ENCODE measurements at regions not wholly inside any gene's neighbourhood (a gene's known extent, or its start where the extent isn't known, plus 50 kb on each side); places are given as distances from the start of the nearest gene placed in this dataset.

GRCh38 chr2:39587168-39587567 is 78.5 kb upstream of the TMEM178A start:
- TF ChIP-seq CTCF (conservative IDR thresholded peaks at IDR 0.05; ENCODE audit: low read depth) = no peak
- POLR2A ChIA-PET (ENCODE audit: low non-redundant PET) = no interaction called here
- no peak for DNase-seq (ENCODE audit: low spot score)
- no peak overlapping the region for H3K27ac ChIP-seq
- CTCF ChIA-PET = no interaction called here

- DNase-seq (ENCODE audit: low spot score) = no peak
- ChIA-PET CTCF (no interaction called here), POLR2A (ENCODE audit: low non-redundant PET) (no interaction called here)
- no peak for TF ChIP-seq CTCF (conservative IDR thresholded peaks at IDR 0.05; ENCODE audit: low read depth)
- H3K27ac ChIP-seq = no peak overlapping the region
These were observed 78.1 kb upstream of the TMEM178A start for GRCh38 chr2:39587641-39588040.

GRCh38 chr2:39593439-39594393 is 72.0 kb upstream of the TMEM178A start:
- ChIA-PET CTCF (interaction anchor here (0.6 to 1.4 kb wide), 3 partner anchors 41 to 71 kb away, joined by 3 read pairs; no protein-coding TSS in a partner anchor), POLR2A (ENCODE audit: low non-redundant PET) (no interaction called here)
- DNase-seq (ENCODE audit: low spot score) = peak; percentile 28
- H3K27ac ChIP-seq = no peak overlapping the region
- TF ChIP-seq CTCF (conservative IDR thresholded peaks at IDR 0.05; ENCODE audit: low read depth) = no peak; the same call in 1 of the 2 replicates

- ChIA-PET CTCF (no interaction called here), POLR2A (ENCODE audit: low non-redundant PET) (no interaction called here)
- H3K27ac ChIP-seq = no peak overlapping the region
- TF ChIP-seq CTCF (conservative IDR thresholded peaks at IDR 0.05; ENCODE audit: low read depth) = no peak
- DNase-seq (ENCODE audit: low spot score) = no peak
These were observed 70.6 kb upstream of the TMEM178A start for GRCh38 chr2:39595116-39595515.

- POLR2A ChIA-PET (ENCODE audit: low non-redundant PET) = no interaction called here
- CTCF ChIA-PET = no interaction called here
- no peak for DNase-seq (ENCODE audit: low spot score)
These were observed 68.4 kb upstream of the TMEM178A start for GRCh38 chr2:39597314-39597713.

GRCh38 chr2:39602616-39603015 is 63.1 kb upstream of the TMEM178A start:
- no peak for DNase-seq (ENCODE audit: low spot score)
- CTCF ChIA-PET = interaction anchor here (0.7 kb wide), 1 partner anchor 99 kb away, joined by 3 read pairs; no protein-coding TSS in a partner anchor
- no peak for TF ChIP-seq CTCF (conservative IDR thresholded peaks at IDR 0.05; ENCODE audit: low read depth)
- POLR2A ChIA-PET (ENCODE audit: low non-redundant PET) = no interaction called here
- H3K27ac ChIP-seq = no peak overlapping the region

More at GRCh38 chr2:39597314-39597713, 68.4 kb upstream of the TMEM178A start:
- no peak for TF ChIP-seq CTCF (conservative IDR thresholded peaks at IDR 0.05; ENCODE audit: low read depth)
- no peak overlapping the region for H3K27ac ChIP-seq

Data from RWPE1 (cell line).